DOHH2 (cell line): ENCODE measurements at regions not wholly inside any gene's neighbourhood (a gene's known extent, or its start where the extent isn't known, plus 50 kb on each side); places are given as distances from the start of the nearest gene placed in this dataset.

Experiments used
- H3F3A ChIP-seq: fragments of 200-600 bp; sonication (generic), shearing (Covaris generic); 2 replicates; pipeline ENCODE4 v1.6.0; 2016; ENCODE audit warnings: antibody characterized with exemption, mild to moderate bottlenecking; ENCODE audit not compliant: control insufficient read depth, insufficient read depth
- H3K27ac ChIP-seq: fragments of 200-600 bp; sonication (generic); 2 replicates; pipeline ENCODE4 v1.5.1; 2014; ENCODE audit warnings: low read depth, mild to moderate bottlenecking, low read length, moderate library complexity
- H3K27me3 ChIP-seq: fragments of 200-600 bp; sonication (generic); 2 replicates; pipeline ENCODE4 v1.6.1; 2014; ENCODE audit warnings: mild to moderate bottlenecking, low read length, mixed read lengths; ENCODE audit not compliant: control insufficient read depth
- H3K36me3 ChIP-seq: fragments of 200-600 bp; sonication (generic); 2 replicates; pipeline ENCODE4 v1.6.1; 2014; ENCODE audit warnings: mild to moderate bottlenecking, low read length, moderate library complexity, mixed read lengths; ENCODE audit not compliant: control insufficient read depth
- H3K4me1 ChIP-seq: fragments of 200-600 bp; sonication (generic); 2 replicates; pipeline ENCODE4 v1.6.1; 2014; ENCODE audit warnings: mild to moderate bottlenecking, low read length, mixed read lengths; ENCODE audit not compliant: control insufficient read depth
- H3K4me2 ChIP-seq: fragments of 200-600 bp; sonication (generic); 2 replicates; pipeline ENCODE4 v1.6.0; 2014; ENCODE audit warnings: mild to moderate bottlenecking, low read length, moderate library complexity
- H3K4me3 ChIP-seq: fragments of 200-600 bp; sonication (generic); 2 replicates; pipeline ENCODE4 v1.5.1; 2014; ENCODE audit warnings: mild to moderate bottlenecking, low read length, mixed read lengths
- H3K79me2 ChIP-seq: fragments of 200-600 bp; sonication (generic); 2 replicates; pipeline ENCODE4 v1.6.1; 2014; ENCODE audit warnings: mild to moderate bottlenecking, low read length, mixed read lengths; ENCODE audit not compliant: control insufficient read depth
- H3K9me2 ChIP-seq: fragments of 200-600 bp; sonication (generic); replicated peaks from 2 replicates; pipeline ENCODE4 v1.6.1; 2014; ENCODE audit warnings: mild to moderate bottlenecking, low read length, mixed read lengths; ENCODE audit not compliant: control insufficient read depth
- H3K9me3 ChIP-seq: fragments of 200-600 bp; sonication (generic); 2 replicates; pipeline ENCODE4 v1.6.1; 2014; ENCODE audit warnings: antibody characterized with exemption, low read length, mixed read lengths; ENCODE audit not compliant: control insufficient read depth, insufficient read depth
- H4K20me1 ChIP-seq: fragments of 200-600 bp; sonication (generic); 2 replicates; pipeline ENCODE4 v1.6.0; 2014; ENCODE audit warnings: low read depth, mild to moderate bottlenecking, antibody characterized with exemption, low read length, moderate library complexity; ENCODE audit not compliant: control insufficient read depth, insufficient read depth
- EZH2phosphoT487 ChIP-seq: fragments of 200-600 bp; sonication (generic); IDR thresholded peaks from 2 replicates; pipeline ENCODE4 v1.6.1; 2017; ENCODE audit warnings: borderline replicate concordance, mild to moderate bottlenecking, antibody characterized with exemption, low read length, moderate library complexity, mixed read lengths
- TF ChIP-seq, protein P1 (sequence below): fragments of 200-600 bp; sonication (generic); IDR thresholded peaks from one replicate; pipeline ENCODE4 v1.5.1; 2014; ENCODE audit warnings: antibody characterized with exemption, mild to moderate bottlenecking, low read depth, low read length; ENCODE audit not compliant: poor library complexity, severe bottlenecking

DNA sequence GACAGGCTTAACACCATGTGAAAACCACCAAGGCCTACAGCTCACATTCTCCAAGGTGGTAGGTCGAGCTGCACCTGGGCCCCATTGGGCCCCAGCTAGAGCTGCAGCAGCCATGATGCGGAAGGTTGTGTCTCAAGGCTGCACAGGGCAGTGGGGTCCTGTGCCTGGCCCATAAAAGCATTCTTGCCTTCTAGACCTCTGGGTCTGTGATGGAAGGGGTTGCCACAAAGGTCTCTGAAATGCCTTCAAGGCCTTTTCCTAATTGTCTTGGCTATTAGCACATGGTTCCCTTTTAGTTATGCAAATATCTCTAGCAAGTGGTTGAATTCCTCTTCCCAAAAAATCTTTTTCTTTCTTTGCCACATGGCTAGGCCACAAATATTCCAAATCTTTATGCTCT is 52.5 kb upstream of the C11orf58 start:
- H3K27me3 ChIP-seq, result no peaks in the 10 kb centered on the region
- no peaks in the 10 kb centered on the region for H3F3A ChIP-seq
- no peaks in the 10 kb centered on the region for H4K20me1 ChIP-seq
- H3K36me3 ChIP-seq, result no peaks in the 10 kb centered on the region
- H3K4me1 ChIP-seq, result no peaks in the 10 kb centered on the region
- H3K4me2 ChIP-seq, result no peak overlapping the region
- H3K9me2 ChIP-seq, result no peaks in the 10 kb centered on the region
- H3K79me2 ChIP-seq, result no peaks in the 10 kb centered on the region
- no peak for TF ChIP-seq EZH2phosphoT487
- TF ChIP-seq, protein P1, sequence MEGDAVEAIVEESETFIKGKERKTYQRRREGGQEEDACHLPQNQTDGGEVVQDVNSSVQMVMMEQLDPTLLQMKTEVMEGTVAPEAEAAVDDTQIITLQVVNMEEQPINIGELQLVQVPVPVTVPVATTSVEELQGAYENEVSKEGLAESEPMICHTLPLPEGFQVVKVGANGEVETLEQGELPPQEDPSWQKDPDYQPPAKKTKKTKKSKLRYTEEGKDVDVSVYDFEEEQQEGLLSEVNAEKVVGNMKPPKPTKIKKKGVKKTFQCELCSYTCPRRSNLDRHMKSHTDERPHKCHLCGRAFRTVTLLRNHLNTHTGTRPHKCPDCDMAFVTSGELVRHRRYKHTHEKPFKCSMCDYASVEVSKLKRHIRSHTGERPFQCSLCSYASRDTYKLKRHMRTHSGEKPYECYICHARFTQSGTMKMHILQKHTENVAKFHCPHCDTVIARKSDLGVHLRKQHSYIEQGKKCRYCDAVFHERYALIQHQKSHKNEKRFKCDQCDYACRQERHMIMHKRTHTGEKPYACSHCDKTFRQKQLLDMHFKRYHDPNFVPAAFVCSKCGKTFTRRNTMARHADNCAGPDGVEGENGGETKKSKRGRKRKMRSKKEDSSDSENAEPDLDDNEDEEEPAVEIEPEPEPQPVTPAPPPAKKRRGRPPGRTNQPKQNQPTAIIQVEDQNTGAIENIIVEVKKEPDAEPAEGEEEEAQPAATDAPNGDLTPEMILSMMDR, result no peak
- no peak overlapping the region for H3K27ac ChIP-seq
- H3K9me3 ChIP-seq, result no peaks in the 10 kb centered on the region
- H3K4me3 ChIP-seq, result no peak overlapping the region

DNA sequence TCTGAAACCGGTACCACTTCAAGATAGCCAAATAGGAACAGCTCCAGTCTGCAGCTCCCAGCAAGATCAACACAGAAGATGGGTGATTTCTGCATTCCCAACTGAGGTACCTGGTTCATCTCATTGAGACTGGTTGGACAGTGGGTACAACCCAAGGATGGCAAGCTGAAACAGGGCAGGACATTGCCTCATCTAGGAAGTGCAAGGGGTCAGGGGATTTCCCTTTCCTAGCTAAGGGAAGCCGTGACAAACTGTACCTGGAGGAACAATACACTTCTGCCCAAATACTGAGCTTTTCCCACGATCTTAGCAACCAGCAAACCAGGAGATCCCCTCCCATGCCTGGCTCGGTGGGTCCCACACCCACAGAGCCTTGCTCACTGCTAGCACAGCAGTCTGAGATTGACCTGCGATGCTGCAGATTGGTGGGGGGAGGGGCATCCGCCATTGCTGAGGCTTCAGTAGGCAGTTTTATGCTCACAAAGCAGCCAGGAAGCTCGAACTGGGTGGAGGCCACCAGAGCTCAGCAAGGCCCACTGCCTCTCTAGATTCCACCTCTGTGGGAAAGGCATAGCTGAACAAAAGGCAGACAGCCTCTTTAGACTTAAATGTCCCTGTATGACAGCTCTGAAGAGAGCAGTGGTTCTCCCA is 59.9 kb upstream of the C11orf58 start:
- TF ChIP-seq, protein P1, result no peak
- no peaks in the 10 kb centered on the region for H3K4me1 ChIP-seq
- no peaks in the 10 kb centered on the region for H3K27me3 ChIP-seq
- no peaks in the 10 kb centered on the region for H4K20me1 ChIP-seq
- no peak overlapping the region for H3K27ac ChIP-seq
- no peaks in the 10 kb centered on the region for H3K36me3 ChIP-seq
- H3F3A ChIP-seq, result no peaks in the 10 kb centered on the region
- H3K9me2 ChIP-seq, result no peaks in the 10 kb centered on the region
- no peak overlapping the region for H3K4me2 ChIP-seq
- no peaks in the 10 kb centered on the region for H3K9me3 ChIP-seq
- H3K79me2 ChIP-seq, result no peaks in the 10 kb centered on the region
- no peak overlapping the region for H3K4me3 ChIP-seq

DNA sequence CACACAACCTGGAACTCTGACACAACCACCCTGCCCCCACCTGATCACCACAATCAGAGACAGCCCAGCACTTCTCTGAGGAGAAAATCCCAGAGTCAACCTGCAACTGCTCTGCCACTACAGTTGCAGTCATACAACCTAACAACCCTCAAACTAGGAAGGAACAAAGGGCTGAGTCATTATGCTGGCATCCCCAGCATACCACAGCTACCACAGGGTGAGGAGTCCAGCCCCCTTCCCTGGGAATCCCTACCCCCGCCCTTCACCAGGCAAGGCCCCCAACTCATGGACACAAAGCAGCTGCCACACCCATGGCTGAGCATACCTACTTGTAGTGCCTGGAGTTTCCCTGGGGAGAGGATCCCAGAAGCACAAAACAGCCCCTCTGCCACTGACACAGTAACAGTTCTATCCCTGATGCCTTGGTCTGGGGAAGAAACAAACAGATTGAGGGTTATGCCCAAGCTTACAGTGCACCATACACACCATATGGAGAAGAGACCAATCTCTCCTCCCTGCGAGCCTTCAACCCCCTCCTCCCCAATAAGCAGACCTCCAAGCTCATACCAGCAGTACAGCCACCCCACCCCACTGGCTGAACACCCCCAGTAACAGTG is 68.5 kb upstream of the C11orf58 start:
- no peak overlapping the region for H3K4me2 ChIP-seq
- TF ChIP-seq, protein P1, result no peak
- no peak for TF ChIP-seq EZH2phosphoT487
- H3K27me3 ChIP-seq, result no peaks in the 10 kb centered on the region
- no peaks in the 10 kb centered on the region for H3K79me2 ChIP-seq
- no peaks in the 10 kb centered on the region for H3K4me1 ChIP-seq
- no peaks in the 10 kb centered on the region for H3K36me3 ChIP-seq
- no peak overlapping the region for H3K4me3 ChIP-seq
- H3K9me2 ChIP-seq, result no peaks in the 10 kb centered on the region
- H3K27ac ChIP-seq, result no peak overlapping the region
- H4K20me1 ChIP-seq, result no peaks in the 10 kb centered on the region
- no peaks in the 10 kb centered on the region for H3F3A ChIP-seq
- H3K9me3 ChIP-seq, result no peaks in the 10 kb centered on the region
